Tibial nerve (tissue), 4 donors: ENCODE measurements at regions not wholly inside any gene's neighbourhood (a gene's known extent, or its start where the extent isn't known, plus 50 kb on each side); places are given as distances from the start of the nearest gene placed in this dataset.

ENCODE experiments used
- DNase-seq, 2 donors: peaks; one replicate each; pipeline ENCODE4 v3.0.0-alpha.2; 2019; ENCODE audit warnings: low spot score in 2 of 2
- H3K27ac ChIP-seq, 4 donors: fragments of 200-600 bp; sonication (generic) in 3 of 4; one replicate each; pipeline ENCODE4 v1.5.1; 2017 to 2019; ENCODE audit warnings: mild to moderate bottlenecking in 1 of 4
- H3K27me3 ChIP-seq, 2 donors: fragments of 200-600 bp; sonication (generic) in 1 of 2; one replicate each; pipeline versions ENCODE4 v1.5.1 to v1.6.0; 2017 to 2019
- H3K36me3 ChIP-seq, 3 donors: fragments of 200-600 bp; sonication (generic); one replicate each; pipeline ENCODE4 v1.5.1; 2018 to 2019
- H3K4me1 ChIP-seq, 4 donors: fragments of 200-600 bp; sonication (generic) in 3 of 4; one replicate each; pipeline ENCODE4 v1.5.1; 2017 to 2019
- H3K4me3 ChIP-seq, 4 donors: fragments of 200-600 bp; sonication (generic) in 3 of 4; one replicate each; pipeline ENCODE4 v1.5.1; 2017 to 2019; ENCODE audit warnings: mild to moderate bottlenecking in 1 of 4, moderate library complexity in 1 of 4
- H3K9me3 ChIP-seq, 4 donors: fragments of 200-600 bp; sonication (generic) in 3 of 4; one replicate each; pipeline ENCODE4 v1.5.1; 2017 to 2019
- CTCF ChIP-seq, 5 experiments: fragments of 200-600 bp in 3 of 5; fragments of 450-650 bp in 2 of 5; sonication (generic) in 3 of 5; IDR thresholded peaks; one replicate each; pipeline ENCODE4 v1.5.1; 2016 to 2019; ENCODE audit warnings: antibody characterized with exemption in 5 of 5, mild to moderate bottlenecking in 3 of 5, moderate library complexity in 2 of 5
- EP300 ChIP-seq, 2 donors: sonication (generic); formaldehyde crosslinking; IDR thresholded peaks; one replicate each; pipeline ENCODE4 v1.6.1; 2017; ENCODE audit warnings: antibody characterized with exemption in 2 of 2, mild to moderate bottlenecking in 1 of 2
- POLR2A ChIP-seq, 2 donors: fragments of 450-650 bp; IDR thresholded peaks; one replicate each; pipeline ENCODE4 v1.6.1; 2017; ENCODE audit warnings: antibody characterized with exemption in 2 of 2, mild to moderate bottlenecking in 2 of 2, moderate library complexity in 2 of 2
- WGBS, 2 donors: methylation state at CpG; one replicate each; pipeline ENCODE4 v1.1.5; 2018; 5-methylcytosine and 5-hydroxymethylcytosine counted together

DNA sequence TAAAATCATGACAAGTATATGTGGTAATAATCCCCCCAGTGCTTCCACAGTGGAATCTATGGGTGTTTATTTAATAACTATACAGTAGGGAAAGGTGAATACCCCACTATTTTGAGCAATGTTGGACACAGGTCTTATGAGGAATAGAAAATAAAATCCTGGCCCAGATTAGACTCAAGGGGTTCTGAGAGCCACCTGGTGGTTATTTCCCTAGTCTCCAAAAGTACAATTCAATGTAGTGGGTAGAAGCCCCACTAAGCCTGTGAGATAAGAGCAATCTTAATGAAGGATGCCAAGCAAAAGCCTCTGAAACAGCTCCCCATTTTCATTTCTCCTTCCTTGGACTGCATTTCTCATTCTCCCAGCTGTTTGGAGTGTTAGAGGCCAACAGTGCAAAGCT is 328.2 kb upstream of the NR3C2 start:
- H3K27me3 ChIP-seq: no peaks in the 10 kb centered on the region
- no peak for DNase-seq

DNA sequence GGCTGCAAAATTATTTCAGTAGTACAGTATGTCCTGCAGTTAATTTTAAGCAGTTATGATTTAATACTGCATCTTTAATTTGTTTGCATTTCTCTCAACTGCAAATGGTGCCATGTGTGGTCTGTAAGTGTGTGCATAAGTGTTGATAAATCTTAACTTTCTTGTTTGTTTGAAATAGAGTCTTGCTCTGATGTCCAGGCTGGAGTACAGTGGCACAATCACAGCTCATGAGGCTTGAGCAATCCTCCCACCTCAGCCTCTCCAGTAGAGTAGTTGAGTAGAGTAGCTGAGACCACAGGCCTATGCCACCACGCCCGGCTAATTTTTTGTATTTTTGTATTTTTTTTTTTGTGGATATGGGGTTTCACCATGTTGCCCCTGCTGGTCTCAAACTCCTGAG is 322.5 kb upstream of the NR3C2 start:
- H3K9me3 ChIP-seq: peaks cover 0 to 9% (median 0%) of the 10 kb centered on the region in 4 donors
- DNase-seq: no peak
- H3K4me3 ChIP-seq: no peak overlapping the region
- 50% methylated on average over 2 of the region's 2 CpGs for WGBS, 2 donors
- no peak for TF ChIP-seq CTCF (IDR thresholded peaks at IDR 0.05)
- TF ChIP-seq POLR2A (IDR thresholded peaks at IDR 0.05): no peak
- TF ChIP-seq EP300 (IDR thresholded peaks at IDR 0.05): no peak
- H3K36me3 ChIP-seq: no peaks in the 10 kb centered on the region
- H3K27me3 ChIP-seq: no peaks in the 10 kb centered on the region
- H3K4me1 ChIP-seq: no peaks in the 10 kb centered on the region
- H3K27ac ChIP-seq: no peak overlapping the region

More for the DNA sequence above, 328.2 kb upstream of the NR3C2 start:
- Histone ChIP-seq H3K27ac (no peak overlapping the region), H3K9me3 (no peaks in the 10 kb centered on the region), H3K4me3 (no peak overlapping the region), H3K4me1 (no peaks in the 10 kb centered on the region), H3K36me3 (no peaks in the 10 kb centered on the region)
- TF ChIP-seq POLR2A (IDR thresholded peaks at IDR 0.05) (no peak), EP300 (IDR thresholded peaks at IDR 0.05) (no peak), CTCF (IDR thresholded peaks at IDR 0.05) (no peak)

GRCh38 chr4:148757171-148757570 is 315.0 kb upstream of the NR3C2 start:
- 86 to 92% methylated on average over 1 of the region's 1 CpG for WGBS, 2 donors
- Histone ChIP-seq H3K36me3 (no peaks in the 10 kb centered on the region), H3K27me3 (no peaks in the 10 kb centered on the region), H3K9me3 (peaks cover 0 to 13% (median 0%) of the 10 kb centered on the region in 4 donors), H3K27ac (no peak overlapping the region), H3K4me1 (no peaks in the 10 kb centered on the region), H3K4me3 (no peak overlapping the region)
- no peak for DNase-seq
- no peak for TF ChIP-seq EP300 (IDR thresholded peaks at IDR 0.05)
- TF ChIP-seq CTCF (IDR thresholded peaks at IDR 0.05): no peak
- TF ChIP-seq POLR2A (IDR thresholded peaks at IDR 0.05): no peak

- no peaks in the 10 kb centered on the region for H3K27me3 ChIP-seq
- H3K4me3 ChIP-seq: no peak overlapping the region
- no peaks in the 10 kb centered on the region for H3K4me1 ChIP-seq
- H3K9me3 ChIP-seq: no peaks in the 10 kb centered on the region
- no peak overlapping the region for H3K27ac ChIP-seq
- TF ChIP-seq CTCF (IDR thresholded peaks at IDR 0.05) (no peak), EP300 (IDR thresholded peaks at IDR 0.05) (no peak), POLR2A (IDR thresholded peaks at IDR 0.05) (no peak)
- WGBS, 2 donors: 86 to 93% methylated on average over 3 of the region's 3 CpGs
- no peaks in the 10 kb centered on the region for H3K36me3 ChIP-seq
- no peak for DNase-seq
Observed at GRCh38 chr4:148749403-148749802, 307.2 kb upstream of the NR3C2 start.

DNA sequence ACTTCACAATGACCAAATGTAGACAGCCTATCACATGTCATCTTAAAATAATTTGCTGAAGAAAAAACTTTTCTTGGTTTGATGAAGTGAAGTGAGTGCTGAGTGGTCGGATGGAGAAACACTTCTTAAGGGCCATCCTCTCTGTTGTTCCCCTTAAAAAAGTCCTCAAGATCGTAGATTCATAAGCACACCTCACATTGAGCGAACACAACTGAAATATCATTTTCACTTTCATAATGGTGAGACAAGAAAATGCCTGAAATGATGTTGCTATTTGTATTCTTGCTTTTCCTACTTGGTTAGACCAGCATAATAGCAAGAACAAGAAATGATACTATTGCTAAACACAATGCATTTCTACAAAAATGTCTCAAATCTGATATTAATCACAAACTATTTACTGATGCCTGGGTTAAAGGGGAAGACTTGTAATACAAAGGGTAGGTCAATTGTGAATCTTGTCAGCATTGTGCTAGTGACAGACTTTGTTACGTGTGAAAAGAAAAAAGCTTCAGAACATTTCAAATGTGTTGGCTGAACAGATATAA is 305.6 kb upstream of the NR3C2 start:
- Histone ChIP-seq H3K4me1 (no peaks in the 10 kb centered on the region), H3K27ac (no peak overlapping the region), H3K9me3 (no peaks in the 10 kb centered on the region), H3K36me3 (no peaks in the 10 kb centered on the region), H3K27me3 (no peaks in the 10 kb centered on the region), H3K4me3 (no peak overlapping the region)
- no peak for TF ChIP-seq POLR2A (IDR thresholded peaks at IDR 0.05)
- TF ChIP-seq CTCF (IDR thresholded peaks at IDR 0.05): no peak
- no peak for TF ChIP-seq EP300 (IDR thresholded peaks at IDR 0.05)
- no peak for DNase-seq
- 34 to 70% methylated on average over 4 of the region's 4 CpGs for WGBS, 2 donors
